ENCODE measurements at regions not wholly inside any gene's neighbourhood (a gene's known extent, or its start where the extent isn't known, plus 50 kb on each side); places are given as distances from the start of the nearest gene placed in this dataset.

- DNase-seq: no peak
Observed at GRCh38 chr4:156217236-156217635, 263.6 kb upstream of the CTSO start.

GRCh38 chr4:156201050-156201449 is 247.4 kb upstream of the CTSO start:
- DNase-seq: no peak

- DNase-seq: no peak
Observed at GRCh38 chr4:156198511-156198910, 244.8 kb upstream of the CTSO start.

DNA sequence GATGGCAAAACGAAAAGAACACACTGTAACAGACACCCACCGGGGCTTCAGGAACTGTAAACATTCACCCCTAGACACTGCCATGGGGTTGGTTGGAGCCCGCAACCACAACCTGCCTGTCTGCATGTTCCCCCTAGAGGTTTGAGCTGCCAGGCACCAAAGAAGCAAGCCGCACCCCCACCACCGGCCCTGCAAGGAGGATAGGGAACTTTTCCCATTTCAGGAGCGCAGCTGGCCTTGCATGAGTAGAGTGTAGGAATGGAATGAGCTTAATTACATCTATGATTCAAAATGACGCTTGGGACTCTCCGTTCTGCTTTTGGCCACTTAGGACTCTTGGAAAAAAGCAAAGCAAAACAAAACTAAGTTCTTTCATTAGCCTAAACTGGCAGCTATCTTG is 243.6 kb upstream of the CTSO start:
- no peak for DNase-seq

- no peak for DNase-seq
Observed at GRCh38 chr4:156196722-156197121, 243.1 kb upstream of the CTSO start.

DNA sequence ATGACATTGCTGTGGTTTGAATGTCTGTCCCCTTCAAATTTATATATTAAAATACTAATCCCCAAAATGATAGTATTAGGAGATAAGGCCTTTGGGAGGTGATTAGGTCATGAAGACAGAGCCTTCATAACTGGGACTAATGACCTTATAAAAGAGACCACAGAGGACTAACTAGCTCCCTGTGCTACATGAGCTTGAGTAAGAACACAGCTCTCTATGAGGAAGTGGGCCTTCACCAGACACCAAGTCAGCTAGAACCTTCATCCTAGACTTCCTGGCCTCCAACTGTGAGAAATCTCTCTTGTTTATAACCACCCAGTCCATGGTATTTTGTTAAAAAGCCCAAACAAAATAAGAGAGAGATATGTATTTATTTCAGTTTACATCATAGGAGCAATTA is 242.2 kb upstream of the CTSO start:
- DNase-seq: peak; percentile 6

- no peak for DNase-seq
Observed at GRCh38 chr4:156194896-156195295, 241.2 kb upstream of the CTSO start.

DNA sequence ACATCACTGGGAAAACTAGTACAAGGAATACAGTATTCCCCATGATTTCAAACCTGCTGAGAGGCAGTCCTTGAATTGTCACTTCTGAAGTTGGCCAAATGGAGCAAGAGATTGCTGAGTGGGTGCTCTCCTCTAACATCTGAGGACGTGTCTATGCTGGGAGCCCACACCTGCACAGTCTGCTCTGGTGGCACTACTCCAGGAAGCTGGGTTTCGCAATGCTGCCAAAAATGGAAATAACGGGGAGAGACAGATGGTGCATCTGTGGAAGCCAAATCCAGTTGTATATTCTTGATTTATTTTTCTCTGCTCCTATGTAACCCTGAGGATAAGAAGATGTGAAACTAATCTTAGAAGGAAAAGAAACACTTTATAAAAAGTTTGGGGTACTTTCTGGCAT is 240.1 kb upstream of the CTSO start:
- no peak for DNase-seq

DNA sequence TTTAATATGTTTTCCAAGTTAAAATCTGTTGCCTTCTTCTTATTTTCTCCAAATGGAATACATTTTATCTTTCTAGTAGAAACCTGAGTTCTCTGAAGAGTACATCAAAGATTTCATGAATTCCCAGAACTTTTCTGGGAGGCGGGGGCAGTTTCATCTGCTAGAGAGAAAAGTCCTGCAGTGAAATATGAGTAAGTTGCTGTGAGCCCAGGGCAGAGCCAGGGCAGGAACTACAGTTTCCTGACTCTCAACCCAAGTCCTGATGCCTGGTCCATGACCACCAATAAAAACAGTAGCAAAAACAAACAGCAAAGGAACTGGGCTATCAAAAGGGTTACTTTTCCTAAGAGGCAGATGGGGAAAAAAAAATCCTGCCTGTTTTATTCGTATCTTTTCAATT is 239.4 kb upstream of the CTSO start:
- no peak for DNase-seq

DNA sequence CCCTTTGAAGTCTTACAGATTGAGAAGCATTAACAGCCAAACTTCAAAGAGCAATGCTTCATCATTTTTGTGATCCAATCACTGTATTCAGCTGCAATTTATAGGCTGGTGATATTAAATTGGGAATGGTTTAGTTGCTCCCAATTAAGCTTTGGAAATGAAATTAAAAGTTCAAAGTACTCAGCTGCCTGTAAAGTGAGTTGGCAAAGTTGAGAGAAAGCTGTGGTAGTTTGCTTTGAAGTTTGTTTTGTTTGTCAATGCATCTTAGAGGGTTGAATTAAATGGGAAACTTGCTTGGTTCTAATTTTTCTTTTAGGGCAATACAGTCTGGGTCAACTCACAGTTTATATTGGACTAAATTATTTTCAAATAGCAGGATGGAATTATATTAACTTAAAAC is 238.4 kb upstream of the CTSO start:
- no peak for DNase-seq

DNA sequence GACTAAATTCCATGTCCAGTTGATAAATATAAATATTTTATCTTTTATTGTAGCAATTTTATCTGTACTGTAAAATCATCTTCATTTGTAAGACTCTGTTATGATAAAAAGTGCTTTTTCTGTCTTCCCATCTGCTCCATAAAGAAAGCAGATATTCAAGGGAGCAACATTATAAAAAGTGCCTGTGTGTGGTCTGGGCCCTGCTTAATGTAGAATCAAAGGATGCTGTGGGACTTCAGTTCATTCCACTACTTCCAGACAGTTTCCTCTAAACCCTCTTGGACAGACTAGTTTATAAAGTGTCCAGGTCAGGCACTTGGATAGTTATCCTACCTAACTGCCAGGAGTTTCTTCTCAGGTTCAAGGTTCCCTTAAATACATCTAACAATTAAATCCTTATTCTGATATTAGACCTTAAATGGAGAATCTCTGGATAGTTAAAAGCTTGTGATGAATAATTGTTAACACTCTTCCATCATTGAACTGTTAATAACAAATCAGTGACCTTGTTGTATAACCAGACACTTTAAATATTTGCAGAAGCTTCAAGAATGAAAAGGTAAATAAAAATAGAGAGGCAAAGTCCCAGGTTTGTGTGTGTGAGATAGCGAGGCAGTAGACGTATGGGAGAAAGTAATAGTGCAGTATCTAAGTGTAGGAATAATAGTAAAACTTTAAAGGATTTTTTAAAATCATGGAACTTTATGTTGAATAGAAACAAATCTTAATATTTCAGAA is 237.5 kb upstream of the CTSO start:
- DNase-seq: no peak

GRCh38 chr4:156190615-156191014 is 236.9 kb upstream of the CTSO start:
- DNase-seq: no peak

DNA sequence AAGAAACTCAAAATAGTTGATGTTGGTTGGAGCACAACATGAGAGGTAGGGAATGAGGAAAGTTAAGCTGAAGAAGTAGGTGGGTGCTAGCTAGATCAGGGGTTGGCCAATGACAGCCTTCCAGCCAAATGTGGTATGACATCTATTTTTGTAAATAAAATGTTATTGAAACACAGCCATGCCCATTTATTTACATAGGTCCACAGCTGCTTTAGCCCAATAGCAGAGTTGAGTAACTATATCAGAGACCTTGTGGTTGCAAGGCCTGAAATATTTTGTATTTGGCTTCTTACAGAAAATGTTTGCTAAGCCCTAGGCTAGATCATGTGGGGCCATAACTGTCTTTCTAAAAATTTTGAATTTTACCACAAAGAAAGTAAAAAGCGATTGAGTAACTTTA is 234.9 kb upstream of the CTSO start:
- DNase-seq: no peak

DNA sequence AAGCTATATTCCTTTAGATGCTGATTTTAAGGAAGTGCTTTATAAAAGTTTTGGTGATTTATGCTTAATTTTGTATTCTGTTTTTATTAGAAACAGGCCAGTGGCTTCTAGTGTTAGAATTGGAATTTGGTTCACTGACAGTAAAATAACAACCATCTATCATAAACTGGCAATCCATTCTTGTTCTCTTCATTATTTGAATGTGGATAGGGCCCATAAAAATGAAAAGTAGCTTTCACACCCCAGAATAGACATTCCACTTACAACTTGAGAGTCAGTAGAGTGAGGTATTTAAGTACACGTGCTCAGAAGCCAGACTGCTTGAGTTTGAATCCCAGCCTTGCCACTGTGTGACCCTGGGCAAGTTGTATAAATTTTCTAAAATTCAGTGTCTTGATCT is 232.4 kb upstream of the CTSO start:
- DNase-seq: no peak

- DNase-seq: no peak
Observed at GRCh38 chr4:156185514-156186055, 231.9 kb upstream of the CTSO start.

GRCh38 chr4:156182269-156182668 is 228.6 kb upstream of the CTSO start:
- DNase-seq: no peak

- DNase-seq: no peak
Observed at GRCh38 chr4:156177941-156178340, 224.3 kb upstream of the CTSO start.

GRCh38 chr4:156176896-156177295 is 223.2 kb upstream of the CTSO start:
- no peak for DNase-seq

DNA sequence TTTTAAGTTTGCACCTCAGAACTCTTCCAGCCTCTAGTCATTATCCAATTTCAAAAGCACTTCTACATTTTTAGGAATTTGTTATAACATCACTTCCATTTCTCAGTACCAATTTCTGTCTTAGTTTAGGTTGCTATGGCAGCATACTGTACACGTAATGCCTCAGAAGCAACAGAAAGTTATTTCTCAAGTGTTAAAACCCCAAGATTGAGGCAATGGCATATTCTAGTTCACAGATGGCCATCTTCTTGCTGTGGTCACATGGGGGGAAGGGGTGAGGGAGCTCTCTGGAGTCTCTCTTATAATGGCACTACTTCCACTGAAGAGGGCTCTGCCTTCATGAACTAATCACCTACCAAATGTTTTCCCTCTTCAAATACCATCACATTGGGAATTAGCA is 220.3 kb upstream of the CTSO start:
- DNase-seq: peak; percentile 9

DNA sequence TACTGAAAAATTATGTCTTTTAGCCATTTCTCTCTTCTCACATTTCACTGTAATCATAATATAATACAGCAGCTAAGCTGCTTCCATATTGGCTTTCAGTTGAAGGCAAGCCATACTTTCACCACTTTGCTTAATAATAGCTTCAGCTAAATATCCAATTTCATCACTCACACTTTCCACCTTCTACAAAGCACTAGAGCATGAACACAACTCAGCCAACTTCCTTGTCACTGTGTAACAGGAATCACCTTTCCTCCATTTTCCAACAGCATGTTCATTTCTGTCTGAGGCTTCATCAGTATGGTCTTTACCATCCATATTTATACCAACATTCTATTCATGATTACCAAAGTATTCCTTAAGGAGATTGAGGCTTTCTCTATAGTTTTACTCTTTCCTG is 219.8 kb upstream of the CTSO start:
- DNase-seq: no peak

GRCh38 chr4:156169861-156170260 is 216.2 kb upstream of the CTSO start:
- DNase-seq: no peak

GRCh38 chr4:156169011-156169410 is 215.3 kb upstream of the CTSO start:
- DNase-seq: peak; percentile 45

- DNase-seq: no peak
Observed at GRCh38 chr4:156168288-156168687, 214.6 kb upstream of the CTSO start.

GRCh38 chr4:156158747-156159146 is 205.1 kb upstream of the CTSO start:
- DNase-seq: no peak

- DNase-seq: no peak
Observed at GRCh38 chr4:156154978-156155377, 201.3 kb upstream of the CTSO start.
